SK-N-SH treated with all-trans-retinoic acid at 6 μM for 48 hours (cell line): ENCODE measurements at regions not wholly inside any gene's neighbourhood (a gene's known extent, or its start where the extent isn't known, plus 50 kb on each side); places are given as distances from the start of the nearest gene placed in this dataset.

Experiments used
- ARNTL ChIP-seq: fragments of 450-650 bp; formaldehyde crosslinking; IDR thresholded peaks from 2 replicates; pipeline ENCODE4 v1.5.0; 2020; ENCODE audit warnings: low read depth, mild to moderate bottlenecking, moderate library complexity, borderline replicate concordance
- ISL1 ChIP-seq: fragments of 250-450 bp; sonication (Bioruptor Pico); IDR thresholded peaks from 2 replicates; pipeline ENCODE4 v2.1.2; 2022; ENCODE audit warnings: mild to moderate bottlenecking, moderate library complexity
- OSR1 ChIP-seq: fragments of 250-450 bp; sonication (Bioruptor Pico); IDR thresholded peaks from 2 replicates; pipeline ENCODE4 v1.8.0; 2022; ENCODE audit warnings: moderate library complexity, mild to moderate bottlenecking, inconsistent platforms
- RARB ChIP-seq: fragments of 250-450 bp; sonication (Bioruptor Pico); IDR thresholded peaks from 2 replicates; pipeline ENCODE4 v1.8.0; 2021; ENCODE audit warnings: mild to moderate bottlenecking, moderate library complexity
- ZFP3 ChIP-seq: fragments of 250-450 bp; sonication (Bioruptor Pico); IDR thresholded peaks from 2 replicates; pipeline ENCODE4 v1.5.0; 2020; ENCODE audit warnings: mild to moderate bottlenecking, moderate library complexity
- ZNF70 ChIP-seq: fragments of 450-650 bp; formaldehyde crosslinking; IDR thresholded peaks from 2 replicates; pipeline ENCODE4 v1.5.0; 2020; ENCODE audit warnings: mild to moderate bottlenecking, moderate library complexity
- TF ChIP-seq, protein P1 (sequence below): fragments of 250-450 bp; sonication (Bioruptor Pico); IDR thresholded peaks from 2 replicates; pipeline ENCODE4 v1.5.1; 2020; ENCODE audit warnings: low read depth, mild to moderate bottlenecking, moderate library complexity
- TF ChIP-seq, protein P2 (sequence below): fragments of 250-450 bp; sonication (Bioruptor Pico); IDR thresholded peaks from 2 replicates; pipeline ENCODE4 v1.5.1; 2021; ENCODE audit warnings: mild to moderate bottlenecking, moderate library complexity
- TF ChIP-seq, protein P3 (sequence below): fragments of 250-450 bp; sonication (Bioruptor Pico); IDR thresholded peaks from 2 replicates; pipeline ENCODE4 v1.8.0; 2020; ENCODE audit warnings: mild to moderate bottlenecking, moderate library complexity, borderline replicate concordance

DNA sequence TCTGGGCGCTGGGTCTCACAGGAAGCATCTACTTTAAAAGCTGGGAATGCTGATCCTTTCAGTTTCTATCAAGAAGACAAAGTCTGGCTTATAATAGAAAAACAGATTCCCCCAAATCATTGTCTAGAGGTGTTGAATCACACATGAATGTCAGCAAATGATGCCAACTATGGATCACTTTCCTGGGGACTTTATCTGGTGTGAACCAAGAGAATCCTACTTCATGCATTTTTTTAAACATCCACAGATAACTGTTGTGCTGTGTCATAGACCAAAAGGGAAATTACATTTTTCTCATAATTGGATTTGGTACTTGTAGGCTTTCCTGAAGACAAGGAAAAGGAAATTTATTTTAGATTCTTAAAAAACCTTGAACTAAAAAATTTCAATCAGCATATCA, 132.7 kb downstream of the CD47 start:
- TF ChIP-seq ZFP3 (CRISPR knock-in tag), result no peak
- TF ChIP-seq, protein P1, sequence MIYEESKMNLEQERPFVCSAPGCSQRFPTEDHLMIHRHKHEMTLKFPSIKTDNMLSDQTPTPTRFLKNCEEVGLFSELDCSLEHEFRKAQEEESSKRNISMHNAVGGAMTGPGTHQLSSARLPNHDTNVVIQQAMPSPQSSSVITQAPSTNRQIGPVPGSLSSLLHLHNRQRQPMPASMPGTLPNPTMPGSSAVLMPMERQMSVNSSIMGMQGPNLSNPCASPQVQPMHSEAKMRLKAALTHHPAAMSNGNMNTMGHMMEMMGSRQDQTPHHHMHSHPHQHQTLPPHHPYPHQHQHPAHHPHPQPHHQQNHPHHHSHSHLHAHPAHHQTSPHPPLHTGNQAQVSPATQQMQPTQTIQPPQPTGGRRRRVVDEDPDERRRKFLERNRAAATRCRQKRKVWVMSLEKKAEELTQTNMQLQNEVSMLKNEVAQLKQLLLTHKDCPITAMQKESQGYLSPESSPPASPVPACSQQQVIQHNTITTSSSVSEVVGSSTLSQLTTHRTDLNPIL (CRISPR knock-in tag), result no peak
- no peak for TF ChIP-seq ARNTL
- TF ChIP-seq, protein P2, sequence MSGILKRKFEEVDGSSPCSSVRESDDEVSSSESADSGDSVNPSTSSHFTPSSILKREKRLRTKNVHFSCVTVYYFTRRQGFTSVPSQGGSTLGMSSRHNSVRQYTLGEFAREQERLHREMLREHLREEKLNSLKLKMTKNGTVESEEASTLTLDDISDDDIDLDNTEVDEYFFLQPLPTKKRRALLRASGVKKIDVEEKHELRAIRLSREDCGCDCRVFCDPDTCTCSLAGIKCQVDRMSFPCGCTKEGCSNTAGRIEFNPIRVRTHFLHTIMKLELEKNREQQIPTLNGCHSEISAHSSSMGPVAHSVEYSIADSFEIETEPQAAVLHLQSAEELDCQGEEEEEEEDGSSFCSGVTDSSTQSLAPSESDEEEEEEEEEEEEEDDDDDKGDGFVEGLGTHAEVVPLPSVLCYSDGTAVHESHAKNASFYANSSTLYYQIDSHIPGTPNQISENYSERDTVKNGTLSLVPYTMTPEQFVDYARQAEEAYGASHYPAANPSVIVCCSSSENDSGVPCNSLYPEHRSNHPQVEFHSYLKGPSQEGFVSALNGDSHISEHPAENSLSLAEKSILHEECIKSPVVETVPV (CRISPR knock-in tag), result no peak
- no peak for TF ChIP-seq ISL1 (CRISPR knock-in tag)
- TF ChIP-seq OSR1 (CRISPR knock-in tag), result no peak
- TF ChIP-seq, protein P3, sequence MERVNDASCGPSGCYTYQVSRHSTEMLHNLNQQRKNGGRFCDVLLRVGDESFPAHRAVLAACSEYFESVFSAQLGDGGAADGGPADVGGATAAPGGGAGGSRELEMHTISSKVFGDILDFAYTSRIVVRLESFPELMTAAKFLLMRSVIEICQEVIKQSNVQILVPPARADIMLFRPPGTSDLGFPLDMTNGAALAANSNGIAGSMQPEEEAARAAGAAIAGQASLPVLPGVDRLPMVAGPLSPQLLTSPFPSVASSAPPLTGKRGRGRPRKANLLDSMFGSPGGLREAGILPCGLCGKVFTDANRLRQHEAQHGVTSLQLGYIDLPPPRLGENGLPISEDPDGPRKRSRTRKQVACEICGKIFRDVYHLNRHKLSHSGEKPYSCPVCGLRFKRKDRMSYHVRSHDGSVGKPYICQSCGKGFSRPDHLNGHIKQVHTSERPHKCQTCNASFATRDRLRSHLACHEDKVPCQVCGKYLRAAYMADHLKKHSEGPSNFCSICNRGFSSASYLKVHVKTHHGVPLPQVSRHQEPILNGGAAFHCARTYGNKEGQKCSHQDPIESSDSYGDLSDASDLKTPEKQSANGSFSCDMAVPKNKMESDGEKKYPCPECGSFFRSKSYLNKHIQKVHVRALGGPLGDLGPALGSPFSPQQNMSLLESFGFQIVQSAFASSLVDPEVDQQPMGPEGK (CRISPR knock-in tag), result no peak
- no peak for TF ChIP-seq RARB (CRISPR knock-in tag)
- TF ChIP-seq ZNF70 (CRISPR knock-in tag), result no peak
